ENCODE measurements at regions not wholly inside any gene's neighbourhood (a gene's known extent, or its start where the extent isn't known, plus 50 kb on each side); places are given as distances from the start of the nearest gene placed in this dataset.
"Not testable (repeated sequence)": the region's sequence is repeated elsewhere in the genome, so short reads cannot be mapped to it uniquely, and the experiment has no call there.

GRCh38 chr3:195982754-195983153 is 74.4 kb upstream of the TNK2 start:
- peaks cover 21% of the 10 kb centered on the region for H3K36me3 ChIP-seq (ENCODE audit: insufficient read depth, low read length)
- H3K4me3 ChIP-seq (ENCODE audit: insufficient read depth, low read length); H3K4me2 ChIP-seq (ENCODE audit: insufficient read depth, low read length); H3K9me3 ChIP-seq (ENCODE audit: low read depth, low read length); H3K79me2 ChIP-seq (ENCODE audit: insufficient read depth, low read length); H2AFZ ChIP-seq (ENCODE audit: low read length); H3K4me1 ChIP-seq (ENCODE audit: insufficient read depth, low read length); DNase-seq (ENCODE audit: insufficient read length, low spot score, missing footprints); H4K20me1 ChIP-seq (ENCODE audit: insufficient read depth, low read length); H3K27ac ChIP-seq (ENCODE audit: low read depth, low read length); H3K27me3 ChIP-seq (ENCODE audit: insufficient read depth, low read length): not testable (repeated sequence)

GRCh38 chr3:195981778-195982177 is 73.4 kb upstream of the TNK2 start:
- peaks cover 21% of the 10 kb centered on the region for H3K36me3 ChIP-seq (ENCODE audit: insufficient read depth, low read length)
- not testable (repeated sequence) for H3K79me2 ChIP-seq (ENCODE audit: insufficient read depth, low read length); H3K27me3 ChIP-seq (ENCODE audit: insufficient read depth, low read length); H3K27ac ChIP-seq (ENCODE audit: low read depth, low read length); H3K4me1 ChIP-seq (ENCODE audit: insufficient read depth, low read length); H4K20me1 ChIP-seq (ENCODE audit: insufficient read depth, low read length); H3K4me3 ChIP-seq (ENCODE audit: insufficient read depth, low read length); H2AFZ ChIP-seq (ENCODE audit: low read length); H3K9me3 ChIP-seq (ENCODE audit: low read depth, low read length); H3K4me2 ChIP-seq (ENCODE audit: insufficient read depth, low read length); DNase-seq (ENCODE audit: insufficient read length, low spot score, missing footprints)

GRCh38 chr3:195979877-195980276 is 71.5 kb upstream of the TNK2 start:
- H3K79me2 ChIP-seq (ENCODE audit: insufficient read depth, low read length): not testable (repeated sequence)

GRCh38 chr3:195978585-195978984 is 70.2 kb upstream of the TNK2 start:
- not testable (repeated sequence) for H2AFZ ChIP-seq (ENCODE audit: low read length); H3K9me3 ChIP-seq (ENCODE audit: low read depth, low read length); DNase-seq (ENCODE audit: insufficient read length, low spot score, missing footprints); H3K79me2 ChIP-seq (ENCODE audit: insufficient read depth, low read length); H3K4me1 ChIP-seq (ENCODE audit: insufficient read depth, low read length); H3K27me3 ChIP-seq (ENCODE audit: insufficient read depth, low read length); H3K4me2 ChIP-seq (ENCODE audit: insufficient read depth, low read length); H3K4me3 ChIP-seq (ENCODE audit: insufficient read depth, low read length); H3K27ac ChIP-seq (ENCODE audit: low read depth, low read length); H4K20me1 ChIP-seq (ENCODE audit: insufficient read depth, low read length)
- peaks cover 23% of the 10 kb centered on the region for H3K36me3 ChIP-seq (ENCODE audit: insufficient read depth, low read length)

More at GRCh38 chr3:195979877-195980276, 71.5 kb upstream of the TNK2 start:
- H3K27ac ChIP-seq (ENCODE audit: low read depth, low read length); H3K4me3 ChIP-seq (ENCODE audit: insufficient read depth, low read length); H3K27me3 ChIP-seq (ENCODE audit: insufficient read depth, low read length); DNase-seq (ENCODE audit: insufficient read length, low spot score, missing footprints); H2AFZ ChIP-seq (ENCODE audit: low read length); H4K20me1 ChIP-seq (ENCODE audit: insufficient read depth, low read length); H3K4me2 ChIP-seq (ENCODE audit: insufficient read depth, low read length); H3K4me1 ChIP-seq (ENCODE audit: insufficient read depth, low read length); H3K9me3 ChIP-seq (ENCODE audit: low read depth, low read length): not testable (repeated sequence)
- H3K36me3 ChIP-seq (ENCODE audit: insufficient read depth, low read length): peaks cover 25% of the 10 kb centered on the region

- peaks cover 17% of the 10 kb centered on the region for H3K36me3 ChIP-seq (ENCODE audit: insufficient read depth, low read length)
- DNase-seq (ENCODE audit: insufficient read length, low spot score, missing footprints); H4K20me1 ChIP-seq (ENCODE audit: insufficient read depth, low read length); H3K9me3 ChIP-seq (ENCODE audit: low read depth, low read length); H3K4me3 ChIP-seq (ENCODE audit: insufficient read depth, low read length); H3K79me2 ChIP-seq (ENCODE audit: insufficient read depth, low read length); H3K4me2 ChIP-seq (ENCODE audit: insufficient read depth, low read length); H3K27me3 ChIP-seq (ENCODE audit: insufficient read depth, low read length); H3K4me1 ChIP-seq (ENCODE audit: insufficient read depth, low read length); H2AFZ ChIP-seq (ENCODE audit: low read length); H3K27ac ChIP-seq (ENCODE audit: low read depth, low read length): not testable (repeated sequence)
Observed at GRCh38 chr3:195976876-195977275, 68.5 kb upstream of the TNK2 start.

- not testable (repeated sequence) for H3K27ac ChIP-seq (ENCODE audit: low read depth, low read length)
Observed at GRCh38 chr3:195974281-195974680, 65.9 kb upstream of the TNK2 start.

GRCh38 chr3:195970873-195971272 is 62.5 kb upstream of the TNK2 start:
- DNase-seq (ENCODE audit: insufficient read length, low spot score, missing footprints); H3K4me2 ChIP-seq (ENCODE audit: insufficient read depth, low read length); H3K4me3 ChIP-seq (ENCODE audit: insufficient read depth, low read length); H3K27ac ChIP-seq (ENCODE audit: low read depth, low read length); H2AFZ ChIP-seq (ENCODE audit: low read length); H3K79me2 ChIP-seq (ENCODE audit: insufficient read depth, low read length); H3K9me3 ChIP-seq (ENCODE audit: low read depth, low read length); H3K27me3 ChIP-seq (ENCODE audit: insufficient read depth, low read length); H4K20me1 ChIP-seq (ENCODE audit: insufficient read depth, low read length); H3K4me1 ChIP-seq (ENCODE audit: insufficient read depth, low read length): not testable (repeated sequence)
- H3K36me3 ChIP-seq (ENCODE audit: insufficient read depth, low read length): peaks cover 25% of the 10 kb centered on the region

More at GRCh38 chr3:195974281-195974680, 65.9 kb upstream of the TNK2 start:
- peaks cover 27% of the 10 kb centered on the region for H3K36me3 ChIP-seq (ENCODE audit: insufficient read depth, low read length)
- H3K4me3 ChIP-seq (ENCODE audit: insufficient read depth, low read length); H2AFZ ChIP-seq (ENCODE audit: low read length); H3K9me3 ChIP-seq (ENCODE audit: low read depth, low read length); H3K79me2 ChIP-seq (ENCODE audit: insufficient read depth, low read length); DNase-seq (ENCODE audit: insufficient read length, low spot score, missing footprints); H3K27me3 ChIP-seq (ENCODE audit: insufficient read depth, low read length); H4K20me1 ChIP-seq (ENCODE audit: insufficient read depth, low read length); H3K4me2 ChIP-seq (ENCODE audit: insufficient read depth, low read length); H3K4me1 ChIP-seq (ENCODE audit: insufficient read depth, low read length): not testable (repeated sequence)

- not testable (repeated sequence) for H2AFZ ChIP-seq (ENCODE audit: low read length); DNase-seq (ENCODE audit: insufficient read length, low spot score, missing footprints)
Observed at GRCh38 chr3:195969838-195970776, 61.8 kb upstream of the TNK2 start.

GRCh38 chr3:195969341-195969740 is 61.0 kb upstream of the TNK2 start:
- H3K4me3 ChIP-seq (ENCODE audit: insufficient read depth, low read length); H3K4me1 ChIP-seq (ENCODE audit: insufficient read depth, low read length); H3K27ac ChIP-seq (ENCODE audit: low read depth, low read length); H3K4me2 ChIP-seq (ENCODE audit: insufficient read depth, low read length); H3K27me3 ChIP-seq (ENCODE audit: insufficient read depth, low read length); H2AFZ ChIP-seq (ENCODE audit: low read length); H4K20me1 ChIP-seq (ENCODE audit: insufficient read depth, low read length); H3K79me2 ChIP-seq (ENCODE audit: insufficient read depth, low read length); H3K9me3 ChIP-seq (ENCODE audit: low read depth, low read length); DNase-seq (ENCODE audit: insufficient read length, low spot score, missing footprints): not testable (repeated sequence)
- H3K36me3 ChIP-seq (ENCODE audit: insufficient read depth, low read length): peaks cover 27% of the 10 kb centered on the region

More at GRCh38 chr3:195969838-195970776, 61.8 kb upstream of the TNK2 start:
- peaks cover 21% of the 10 kb centered on the region for H3K36me3 ChIP-seq (ENCODE audit: insufficient read depth, low read length)
- not testable (repeated sequence) for H3K4me3 ChIP-seq (ENCODE audit: insufficient read depth, low read length); H3K27me3 ChIP-seq (ENCODE audit: insufficient read depth, low read length); H3K4me1 ChIP-seq (ENCODE audit: insufficient read depth, low read length); H3K27ac ChIP-seq (ENCODE audit: low read depth, low read length); H3K79me2 ChIP-seq (ENCODE audit: insufficient read depth, low read length); H3K9me3 ChIP-seq (ENCODE audit: low read depth, low read length); H3K4me2 ChIP-seq (ENCODE audit: insufficient read depth, low read length); H4K20me1 ChIP-seq (ENCODE audit: insufficient read depth, low read length)

Data from osteoblast (primary cell).